Tibial nerve (tissue), 3 donors: ENCODE measurements at regions not wholly inside any gene's neighbourhood (a gene's known extent, or its start where the extent isn't known, plus 50 kb on each side); places are given as distances from the start of the nearest gene placed in this dataset.

Experiments
- CTCF ChIP-seq, 5 experiments: fragments of 200-600 bp in 3 of 5; fragments of 450-650 bp in 2 of 5; sonication (generic) in 3 of 5; IDR thresholded peaks; one replicate each; pipeline ENCODE4 v1.5.1; 2016 to 2019; ENCODE audit warnings: antibody characterized with exemption in 5 of 5, mild to moderate bottlenecking in 3 of 5, moderate library complexity in 2 of 5
- POLR2A ChIP-seq, 2 donors: fragments of 450-650 bp; IDR thresholded peaks; one replicate each; pipeline ENCODE4 v1.6.1; 2017; ENCODE audit warnings: antibody characterized with exemption in 2 of 2, mild to moderate bottlenecking in 2 of 2, moderate library complexity in 2 of 2

- TF ChIP-seq POLR2A (IDR thresholded peaks at IDR 0.05) = no peak
- no peak for TF ChIP-seq CTCF (IDR thresholded peaks at IDR 0.05)
Observed at GRCh38 chr5:145521523-145521922, 313.6 kb downstream of the PRELID2 start.
